HG03442 (cell line): ENCODE measurements at regions not wholly inside any gene's neighbourhood (a gene's known extent, or its start where the extent isn't known, plus 50 kb on each side); places are given as distances from the start of the nearest gene placed in this dataset.

Experiments used
- ATAC-seq: cut with Tn5 transposase; IDR thresholded peaks from one replicate; pipeline ENCODE4 v1.9.1; 2021; ENCODE audit warnings: mild to moderate bottlenecking, moderate library complexity; ENCODE audit not compliant: unreplicated experiment

GRCh38 chr3:16658004-16658924 lies 53.0 kb upstream of the DAZL start:
- ATAC-seq = no peak

- no peak for ATAC-seq
These were observed 53.9 kb upstream of the DAZL start for GRCh38 chr3:16658925-16659793.

- no peak for ATAC-seq
These were observed 58.9 kb upstream of the DAZL start for GRCh38 chr3:16663854-16664712.

- no peak for ATAC-seq
These were observed 60.1 kb upstream of the DAZL start for GRCh38 chr3:16665282-16665741.

- ATAC-seq = no peak
These were observed 61.0 kb upstream of the DAZL start for GRCh38 chr3:16666206-16666605.

- no peak for ATAC-seq
These were observed 62.4 kb upstream of the DAZL start for GRCh38 chr3:16667633-16668032.

GRCh38 chr3:16668776-16669545 lies 63.7 kb upstream of the DAZL start:
- no peak for ATAC-seq

GRCh38 chr3:16670191-16670590 lies 65.0 kb upstream of the DAZL start:
- ATAC-seq = no peak

- ATAC-seq = no peak
These were observed 66.5 kb upstream of the DAZL start for GRCh38 chr3:16671690-16672089.

- no peak for ATAC-seq
These were observed 68.3 kb upstream of the DAZL start for GRCh38 chr3:16673530-16673929.

GRCh38 chr3:16675805-16676204 lies 70.6 kb upstream of the DAZL start:
- ATAC-seq = no peak

GRCh38 chr3:16686679-16687078 lies 81.5 kb upstream of the DAZL start:
- no peak for ATAC-seq

GRCh38 chr3:16687221-16687620 lies 82.0 kb upstream of the DAZL start:
- ATAC-seq = no peak

- ATAC-seq = no peak
These were observed 87.5 kb upstream of the DAZL start for GRCh38 chr3:16692486-16693344.

- ATAC-seq = no peak
These were observed 88.6 kb upstream of the DAZL start for GRCh38 chr3:16693820-16694219.

- no peak for ATAC-seq
These were observed 90.5 kb upstream of the DAZL start for GRCh38 chr3:16695710-16696109.

GRCh38 chr3:16697443-16698147 lies 92.4 kb upstream of the DAZL start:
- ATAC-seq = no peak

- no peak for ATAC-seq
These were observed 95.4 kb upstream of the DAZL start for GRCh38 chr3:16700651-16701050.
